Endothelial cell of umbilical vein (primary cell): ENCODE measurements at regions not wholly inside any gene's neighbourhood (a gene's known extent, or its start where the extent isn't known, plus 50 kb on each side); places are given as distances from the start of the nearest gene placed in this dataset.

Experiments
- BruUV-seq: library from RNA; stranded (reverse); fragments of 400-500 nt; replicated peaks from 2 replicates; lab custom pipeline; 2021; lab: Mats Ljungman, UMichigan
- CTCF ChIA-PET: fragments of 300-600, 350-600 bp; sonication (Branson Sonifier 250); formaldehyde crosslinking; loops from one replicate; lab custom pipeline; 2021; ENCODE audit warnings: antibody characterized with exemption, inconsistent platforms; lab: Charles Lee
- POLR2A ChIA-PET: fragments of 300-600, 350-600 bp; sonication (Branson Sonifier 250); formaldehyde crosslinking; loops from one replicate; lab custom pipeline; 2021; ENCODE audit warnings: antibody characterized with exemption, inconsistent platforms; lab: Charles Lee
- DNase-seq: peaks from one replicate; pipeline ENCODE4 v3.0.0-alpha.2; 2011; ENCODE audit warnings: low read depth, low spot score
- FAIRE-seq: peaks from 2 replicates; lab custom pipeline; 2011; peaks lifted over from hg19 to GRCh38; lab: Jason Lieb, UNC
- H2AFZ ChIP-seq: 2 replicates; pipeline ENCODE4 v1.6.0; 2012; ENCODE audit warnings: low read depth, low read length, control low read depth, inconsistent platforms
- H3K27ac ChIP-seq: 2 replicates; pipeline ENCODE4 v1.5.1; 2011; ENCODE audit warnings: low read depth, mild to moderate bottlenecking, control low read depth, low read length, moderate library complexity; ENCODE audit not compliant: insufficient read depth
- H3K27me3 ChIP-seq, 2 experiments: 2 replicates each; pipeline versions ENCODE4 v1.6.0 to v1.6.1; 2011; ENCODE audit warnings: low read length in 2 of 2, mixed read lengths in 1 of 2; ENCODE audit not compliant: control insufficient read depth in 2 of 2, insufficient read depth in 2 of 2
- H3K36me3 ChIP-seq, 2 experiments: 2 replicates in 1 of 2; 3 replicates in 1 of 2; pipeline ENCODE4 v1.5.1; 2011; ENCODE audit warnings: low read length in 2 of 2, mild to moderate bottlenecking in 1 of 2, moderate library complexity in 1 of 2; ENCODE audit not compliant: control insufficient read depth in 2 of 2, insufficient read depth in 2 of 2; ENCODE audit errors: extremely low read depth in 1 of 2
- H3K4me1 ChIP-seq: 3 replicates; pipeline ENCODE4 v1.5.1; 2011; ENCODE audit warnings: mild to moderate bottlenecking, low read length; ENCODE audit not compliant: control insufficient read depth, insufficient read depth; ENCODE audit errors: extremely low read depth
- H3K4me2 ChIP-seq: 2 replicates; pipeline ENCODE4 v1.6.1; 2011; ENCODE audit warnings: low read length, control low read depth, mixed read lengths; ENCODE audit not compliant: insufficient read depth
- H3K4me3 ChIP-seq, 3 experiments: fragments of 200-600 bp in 1 of 3; sonication (generic), shearing (Covaris generic) in 1 of 3; replicated peaks in 1 of 3; 2 replicates each; pipeline ENCODE4 v1.5.1; 2011 to 2016; ENCODE audit warnings: control low read depth in 3 of 3, low read length in 3 of 3, mild to moderate bottlenecking in 2 of 3, inconsistent platforms in 1 of 3, low read depth in 1 of 3, moderate library complexity in 1 of 3; ENCODE audit not compliant: insufficient read depth in 1 of 3
- H3K79me2 ChIP-seq: 2 replicates; pipeline ENCODE4 v1.6.0; 2012; ENCODE audit warnings: low read length, inconsistent platforms; ENCODE audit not compliant: control insufficient read depth, insufficient read depth
- H3K9ac ChIP-seq: replicated peaks from 2 replicates; pipeline ENCODE3; 2011; ENCODE audit warnings: low read length, control low read depth; ENCODE audit not compliant: insufficient read depth; ENCODE audit errors: extremely low read depth
- H3K9me1 ChIP-seq: replicated peaks from 3 replicates; pipeline ENCODE4 v1.6.0; 2011; ENCODE audit warnings: mild to moderate bottlenecking, low read length; ENCODE audit not compliant: control insufficient read depth, insufficient read depth; ENCODE audit errors: extremely low read depth
- H3K9me3 ChIP-seq: replicated peaks from 2 replicates; pipeline ENCODE4 v1.5.1; 2012; ENCODE audit warnings: low read length, inconsistent platforms; ENCODE audit not compliant: control insufficient read depth, insufficient read depth
- H4K20me1 ChIP-seq: replicated peaks from 2 replicates; pipeline ENCODE3; 2011; ENCODE audit warnings: mild to moderate bottlenecking, low read length; ENCODE audit not compliant: control insufficient read depth, insufficient read depth; ENCODE audit errors: extremely low read depth
- CTCF ChIP-seq, 2 donors: IDR thresholded peaks; 1 replicate in 1 of 2; 2 replicates in 1 of 2; pipeline ENCODE4 v1.5.1; 2011; ENCODE audit warnings: low read length in 2 of 2, mild to moderate bottlenecking in 2 of 2, moderate library complexity in 2 of 2, control low read depth in 1 of 2, inconsistent platforms in 1 of 2, low read depth in 1 of 2; ENCODE audit not compliant: insufficient read depth in 1 of 2; ENCODE audit errors: extremely low read depth in 1 of 2
- EZH2 ChIP-seq: IDR thresholded peaks from 2 replicates; pipeline ENCODE4 v1.6.1; 2012; ENCODE audit warnings: borderline replicate concordance, low read depth, mild to moderate bottlenecking, moderate library complexity, low read length, inconsistent platforms; ENCODE audit not compliant: severe bottlenecking
- FOS ChIP-seq: IDR thresholded peaks from 2 replicates; pipeline ENCODE4 v1.6.1; 2011; ENCODE audit warnings: mild to moderate bottlenecking, low read length, moderate library complexity, borderline replicate concordance; ENCODE audit not compliant: insufficient read depth
- JUN ChIP-seq: IDR thresholded peaks from 2 replicates; pipeline ENCODE4 v1.6.1; 2011; ENCODE audit warnings: borderline replicate concordance, low read depth; ENCODE audit not compliant: insufficient read length, insufficient read depth
- MYC ChIP-seq: IDR thresholded peaks from one replicate; pipeline ENCODE4 v1.6.1; 2011; ENCODE audit warnings: mild to moderate bottlenecking, low read depth, low read length
- POLR2A ChIP-seq: IDR thresholded peaks from 2 replicates; pipeline ENCODE4 v1.6.1; 2012; ENCODE audit warnings: low read depth, mild to moderate bottlenecking, control low read depth, low read length
- dilution Hi-C: fragments of 300-500 bp; cut with MboI; formaldehyde crosslinking; loops from one replicate; pipeline ENCODE4 v1.15.0; 2019; ENCODE audit warnings: low sequenced_read_pairs; ENCODE audit not compliant: extremely low pct_ligation_motif_present
- intact Hi-C: fragments of 100-400 bp; cut with micrococcal nuclease; formaldehyde crosslinking; loops from one replicate; pipeline ENCODE4 v1.10.0; 2022
- TF ChIP-seq, protein P1 (sequence below): IDR thresholded peaks from 2 replicates; pipeline ENCODE4 v1.6.1; 2011; ENCODE audit not compliant: insufficient read depth, insufficient read length

GRCh38 chr22:27046603-27047002, 389.2 kb downstream of the MIAT start:
- TF ChIP-seq JUN (no peak), FOS (no peak), MYC (no peak), CTCF (IDR thresholded peaks at IDR 0.05; ENCODE audit: extremely low read depth in 1 of 2, insufficient read depth in 1 of 2, low read depth in 1 of 2, low read length in 2 of 2) (no peak), EZH2 (no peak), POLR2A (no peak)
- TF ChIP-seq, protein P1, sequence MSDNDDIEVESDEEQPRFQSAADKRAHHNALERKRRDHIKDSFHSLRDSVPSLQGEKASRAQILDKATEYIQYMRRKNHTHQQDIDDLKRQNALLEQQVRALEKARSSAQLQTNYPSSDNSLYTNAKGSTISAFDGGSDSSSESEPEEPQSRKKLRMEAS = no peak
- no peak overlapping the region for H3K9ac ChIP-seq
- no peak overlapping the region for H3K4me3 ChIP-seq
- FAIRE-seq (no peak), DNase-seq (no peak)
- no peaks in the 10 kb centered on the region for H3K9me1 ChIP-seq
- ChIA-PET CTCF (no interaction called here), POLR2A (no interaction called here)
- no peaks in the 10 kb centered on the region for H3K36me3 ChIP-seq
- dilution Hi-C loops (no loop called here), intact Hi-C loops (no loop called here)
- no peaks in the 10 kb centered on the region for H3K9me3 ChIP-seq
- H3K79me2 ChIP-seq = no peaks in the 10 kb centered on the region
- H3K27ac ChIP-seq = no peak overlapping the region
- no peak overlapping the region for H3K4me2 ChIP-seq
- no peaks in the 10 kb centered on the region for H4K20me1 ChIP-seq
- H3K27me3 ChIP-seq = peaks cover 3 to 10% of the 10 kb centered on the region in 2 experiments
- no TSS peak for BruUV-seq
- peaks cover 6% of the 10 kb centered on the region for H3K4me1 ChIP-seq
- H2AFZ ChIP-seq = no peak overlapping the region
